SK-N-SH treated with all-trans-retinoic acid at 6 μM for 48 hours (cell line): ENCODE measurements at regions not wholly inside any gene's neighbourhood (a gene's known extent, or its start where the extent isn't known, plus 50 kb on each side); places are given as distances from the start of the nearest gene placed in this dataset.

Source experiments
- ATAC-seq: fragments of 200-7000 bp; cut with Tn5 transposase; 3 replicates; pipeline ENCODE4 v1.9.1; 2020; ENCODE audit warnings: mild to moderate bottlenecking, moderate library complexity
- ARNTL ChIP-seq: fragments of 450-650 bp; formaldehyde crosslinking; IDR thresholded peaks from 2 replicates; pipeline ENCODE4 v1.5.0; 2020; ENCODE audit warnings: low read depth, mild to moderate bottlenecking, moderate library complexity, borderline replicate concordance
- BACH2 ChIP-seq: fragments of 250-450 bp; sonication (Bioruptor Pico); IDR thresholded peaks from 2 replicates; pipeline ENCODE4 v1.9.0; 2021; ENCODE audit warnings: mild to moderate bottlenecking, borderline replicate concordance
- CSDC2 ChIP-seq: fragments of 250-450 bp; sonication (Bioruptor Pico); IDR thresholded peaks from 2 replicates; pipeline ENCODE4 v1.5.0; 2020; ENCODE audit warnings: mild to moderate bottlenecking, moderate library complexity
- GLIS3 ChIP-seq: fragments of 250-450 bp; sonication (Bioruptor Pico); IDR thresholded peaks from 2 replicates; pipeline ENCODE4 v1.5.0; 2020; ENCODE audit warnings: mild to moderate bottlenecking, moderate library complexity
- ISL1 ChIP-seq: fragments of 250-450 bp; sonication (Bioruptor Pico); IDR thresholded peaks from 2 replicates; pipeline ENCODE4 v2.1.2; 2022; ENCODE audit warnings: mild to moderate bottlenecking, moderate library complexity
- OSR1 ChIP-seq: fragments of 250-450 bp; sonication (Bioruptor Pico); IDR thresholded peaks from 2 replicates; pipeline ENCODE4 v1.8.0; 2022; ENCODE audit warnings: moderate library complexity, mild to moderate bottlenecking, inconsistent platforms
- PPARA ChIP-seq: fragments of 250-450 bp; sonication (Bioruptor Pico); IDR thresholded peaks from 2 replicates; pipeline ENCODE4 v1.5.0; 2020; ENCODE audit warnings: mild to moderate bottlenecking, borderline replicate concordance
- RARB ChIP-seq: fragments of 250-450 bp; sonication (Bioruptor Pico); IDR thresholded peaks from 2 replicates; pipeline ENCODE4 v1.8.0; 2021; ENCODE audit warnings: mild to moderate bottlenecking, moderate library complexity
- SNAI2 ChIP-seq: fragments of 250-450 bp; sonication (Bioruptor Pico); IDR thresholded peaks from 2 replicates; pipeline ENCODE4 v1.5.0; 2020; ENCODE audit warnings: mild to moderate bottlenecking, moderate library complexity
- TOX ChIP-seq: fragments of 250-450 bp; sonication (Bioruptor Pico); IDR thresholded peaks from 2 replicates; pipeline ENCODE4 v1.8.0; 2021; ENCODE audit warnings: mild to moderate bottlenecking, moderate library complexity, borderline replicate concordance
- ZC3H10 ChIP-seq: fragments of 250-450 bp; sonication (Bioruptor Pico); IDR thresholded peaks from 2 replicates; pipeline ENCODE4 v1.5.1; 2021; ENCODE audit warnings: mild to moderate bottlenecking, moderate library complexity
- ZNF8 ChIP-seq: fragments of 450-650 bp; formaldehyde crosslinking; IDR thresholded peaks from 2 replicates; pipeline ENCODE4 v1.5.0; 2020; ENCODE audit warnings: mild to moderate bottlenecking, moderate library complexity
- TF ChIP-seq, protein P1 (sequence below): fragments of 250-450 bp; sonication (Bioruptor Pico); IDR thresholded peaks from 2 replicates; pipeline ENCODE4 v1.5.1; 2020; ENCODE audit warnings: low read depth, mild to moderate bottlenecking, moderate library complexity
- TF ChIP-seq, protein P2 (sequence below): fragments of 250-450 bp; sonication (Bioruptor Pico); IDR thresholded peaks from 2 replicates; pipeline ENCODE4 v1.8.0; 2021; ENCODE audit warnings: low read depth, mild to moderate bottlenecking, moderate library complexity, borderline replicate concordance
- TF ChIP-seq, protein P3 (sequence below): fragments of 250-450 bp; sonication (Bioruptor Pico); IDR thresholded peaks from 2 replicates; pipeline ENCODE4 v1.5.1; 2021; ENCODE audit warnings: mild to moderate bottlenecking, moderate library complexity
- TF ChIP-seq, protein P4 (sequence below): fragments of 250-450 bp; sonication (Bioruptor Pico); IDR thresholded peaks from 2 replicates; pipeline ENCODE4 v1.5.0; 2020; ENCODE audit warnings: mild to moderate bottlenecking, moderate library complexity

DNA sequence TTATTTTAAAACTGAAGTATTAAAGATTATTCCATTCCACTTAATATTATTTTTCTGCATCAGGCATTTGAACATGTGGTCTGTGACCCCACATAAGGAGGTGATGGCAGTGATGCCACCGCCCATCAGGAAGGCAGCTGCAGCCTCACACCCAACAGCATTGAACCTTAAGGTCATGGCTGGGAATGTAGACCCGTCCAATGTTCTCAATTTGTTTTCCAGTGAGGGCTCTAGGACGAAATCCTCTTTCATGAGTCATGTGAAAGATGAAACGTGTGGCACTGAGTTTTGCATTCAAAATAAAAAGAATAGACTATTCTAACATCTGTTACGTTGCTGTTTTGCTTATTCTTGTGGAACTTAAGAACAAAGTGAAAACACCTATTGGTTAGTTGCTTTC is 74.5 kb upstream of the ANKRD10 start (continued):
- TF ChIP-seq BACH2 (CRISPR knock-in tag): no peak
- TF ChIP-seq, protein P1, sequence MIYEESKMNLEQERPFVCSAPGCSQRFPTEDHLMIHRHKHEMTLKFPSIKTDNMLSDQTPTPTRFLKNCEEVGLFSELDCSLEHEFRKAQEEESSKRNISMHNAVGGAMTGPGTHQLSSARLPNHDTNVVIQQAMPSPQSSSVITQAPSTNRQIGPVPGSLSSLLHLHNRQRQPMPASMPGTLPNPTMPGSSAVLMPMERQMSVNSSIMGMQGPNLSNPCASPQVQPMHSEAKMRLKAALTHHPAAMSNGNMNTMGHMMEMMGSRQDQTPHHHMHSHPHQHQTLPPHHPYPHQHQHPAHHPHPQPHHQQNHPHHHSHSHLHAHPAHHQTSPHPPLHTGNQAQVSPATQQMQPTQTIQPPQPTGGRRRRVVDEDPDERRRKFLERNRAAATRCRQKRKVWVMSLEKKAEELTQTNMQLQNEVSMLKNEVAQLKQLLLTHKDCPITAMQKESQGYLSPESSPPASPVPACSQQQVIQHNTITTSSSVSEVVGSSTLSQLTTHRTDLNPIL (CRISPR knock-in tag): no peak
- TF ChIP-seq, protein P2, sequence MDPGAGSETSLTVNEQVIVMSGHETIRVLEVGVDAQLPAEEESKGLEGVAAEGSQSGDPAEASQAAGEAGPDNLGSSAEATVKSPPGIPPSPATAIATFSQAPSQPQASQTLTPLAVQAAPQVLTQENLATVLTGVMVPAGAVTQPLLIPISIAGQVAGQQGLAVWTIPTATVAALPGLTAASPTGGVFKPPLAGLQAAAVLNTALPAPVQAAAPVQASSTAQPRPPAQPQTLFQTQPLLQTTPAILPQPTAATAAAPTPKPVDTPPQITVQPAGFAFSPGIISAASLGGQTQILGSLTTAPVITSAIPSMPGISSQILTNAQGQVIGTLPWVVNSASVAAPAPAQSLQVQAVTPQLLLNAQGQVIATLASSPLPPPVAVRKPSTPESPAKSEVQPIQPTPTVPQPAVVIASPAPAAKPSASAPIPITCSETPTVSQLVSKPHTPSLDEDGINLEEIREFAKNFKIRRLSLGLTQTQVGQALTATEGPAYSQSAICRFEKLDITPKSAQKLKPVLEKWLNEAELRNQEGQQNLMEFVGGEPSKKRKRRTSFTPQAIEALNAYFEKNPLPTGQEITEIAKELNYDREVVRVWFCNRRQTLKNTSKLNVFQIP (CRISPR knock-in tag): no peak
- no peak for TF ChIP-seq PPARA (CRISPR knock-in tag)
- TF ChIP-seq SNAI2 (CRISPR knock-in tag): no peak
- no peak for TF ChIP-seq CSDC2 (CRISPR knock-in tag)

DNA sequence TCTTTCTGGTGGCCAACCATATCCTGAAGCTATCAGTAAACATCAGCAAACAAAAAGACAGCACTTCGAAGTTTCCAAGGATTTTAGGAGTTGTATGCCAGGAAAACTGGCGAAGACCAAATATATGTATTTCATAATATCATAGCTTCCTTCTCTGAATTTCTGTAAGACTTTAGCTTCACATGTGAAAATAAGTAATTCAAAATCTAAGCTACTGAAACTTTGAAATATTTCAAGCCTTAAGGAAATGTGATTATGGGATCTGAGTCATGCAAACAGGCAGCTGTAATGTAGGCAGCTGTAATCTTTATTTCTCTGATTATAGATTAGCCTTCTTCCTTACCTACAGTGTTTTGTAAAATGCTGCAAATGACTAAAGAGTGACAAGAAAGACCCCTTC is 70.7 kb upstream of the ANKRD10 start:
- TF ChIP-seq CSDC2 (CRISPR knock-in tag) (no peak), ARNTL (no peak), OSR1 (no peak)
- TF ChIP-seq, protein P2 (CRISPR knock-in tag): no peak
- TF ChIP-seq, protein P3, sequence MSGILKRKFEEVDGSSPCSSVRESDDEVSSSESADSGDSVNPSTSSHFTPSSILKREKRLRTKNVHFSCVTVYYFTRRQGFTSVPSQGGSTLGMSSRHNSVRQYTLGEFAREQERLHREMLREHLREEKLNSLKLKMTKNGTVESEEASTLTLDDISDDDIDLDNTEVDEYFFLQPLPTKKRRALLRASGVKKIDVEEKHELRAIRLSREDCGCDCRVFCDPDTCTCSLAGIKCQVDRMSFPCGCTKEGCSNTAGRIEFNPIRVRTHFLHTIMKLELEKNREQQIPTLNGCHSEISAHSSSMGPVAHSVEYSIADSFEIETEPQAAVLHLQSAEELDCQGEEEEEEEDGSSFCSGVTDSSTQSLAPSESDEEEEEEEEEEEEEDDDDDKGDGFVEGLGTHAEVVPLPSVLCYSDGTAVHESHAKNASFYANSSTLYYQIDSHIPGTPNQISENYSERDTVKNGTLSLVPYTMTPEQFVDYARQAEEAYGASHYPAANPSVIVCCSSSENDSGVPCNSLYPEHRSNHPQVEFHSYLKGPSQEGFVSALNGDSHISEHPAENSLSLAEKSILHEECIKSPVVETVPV: no peak
- no peak for ATAC-seq

DNA sequence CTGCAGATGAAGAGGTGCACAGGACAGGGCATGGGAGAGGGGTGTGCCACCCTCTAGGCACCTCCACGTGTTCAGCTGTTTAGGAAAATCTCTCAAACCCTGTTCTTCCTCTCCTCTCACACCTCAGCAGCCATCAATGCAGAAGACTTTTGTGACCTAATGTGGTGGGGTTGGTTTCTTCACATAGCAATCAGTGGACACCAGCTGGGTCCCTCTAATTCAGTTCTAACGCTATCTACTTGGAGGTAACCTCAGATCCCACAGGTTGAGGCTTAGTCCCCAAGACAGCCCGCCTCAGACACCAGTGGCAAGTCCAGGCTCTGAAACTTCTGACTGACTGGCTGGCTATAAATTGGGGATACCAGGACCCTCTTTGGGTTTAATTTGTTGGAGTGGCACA is 69.9 kb upstream of the ANKRD10 start:
- no peak for ATAC-seq
- TF ChIP-seq BACH2 (CRISPR knock-in tag): no peak
- TF ChIP-seq, protein P4, sequence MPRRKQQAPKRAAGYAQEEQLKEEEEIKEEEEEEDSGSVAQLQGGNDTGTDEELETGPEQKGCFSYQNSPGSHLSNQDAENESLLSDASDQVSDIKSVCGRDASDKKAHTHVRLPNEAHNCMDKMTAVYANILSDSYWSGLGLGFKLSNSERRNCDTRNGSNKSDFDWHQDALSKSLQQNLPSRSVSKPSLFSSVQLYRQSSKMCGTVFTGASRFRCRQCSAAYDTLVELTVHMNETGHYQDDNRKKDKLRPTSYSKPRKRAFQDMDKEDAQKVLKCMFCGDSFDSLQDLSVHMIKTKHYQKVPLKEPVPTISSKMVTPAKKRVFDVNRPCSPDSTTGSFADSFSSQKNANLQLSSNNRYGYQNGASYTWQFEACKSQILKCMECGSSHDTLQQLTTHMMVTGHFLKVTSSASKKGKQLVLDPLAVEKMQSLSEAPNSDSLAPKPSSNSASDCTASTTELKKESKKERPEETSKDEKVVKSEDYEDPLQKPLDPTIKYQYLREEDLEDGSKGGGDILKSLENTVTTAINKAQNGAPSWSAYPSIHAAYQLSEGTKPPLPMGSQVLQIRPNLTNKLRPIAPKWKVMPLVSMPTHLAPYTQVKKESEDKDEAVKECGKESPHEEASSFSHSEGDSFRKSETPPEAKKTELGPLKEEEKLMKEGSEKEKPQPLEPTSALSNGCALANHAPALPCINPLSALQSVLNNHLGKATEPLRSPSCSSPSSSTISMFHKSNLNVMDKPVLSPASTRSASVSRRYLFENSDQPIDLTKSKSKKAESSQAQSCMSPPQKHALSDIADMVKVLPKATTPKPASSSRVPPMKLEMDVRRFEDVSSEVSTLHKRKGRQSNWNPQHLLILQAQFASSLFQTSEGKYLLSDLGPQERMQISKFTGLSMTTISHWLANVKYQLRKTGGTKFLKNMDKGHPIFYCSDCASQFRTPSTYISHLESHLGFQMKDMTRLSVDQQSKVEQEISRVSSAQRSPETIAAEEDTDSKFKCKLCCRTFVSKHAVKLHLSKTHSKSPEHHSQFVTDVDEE (CRISPR knock-in tag): no peak
- TF ChIP-seq ISL1 (CRISPR knock-in tag): no peak
- no peak for TF ChIP-seq TOX (CRISPR knock-in tag)
- no peak for TF ChIP-seq ZC3H10
- TF ChIP-seq GLIS3: no peak
- TF ChIP-seq, protein P3: no peak
- no peak for TF ChIP-seq CSDC2 (CRISPR knock-in tag)
- TF ChIP-seq, protein P2 (CRISPR knock-in tag): no peak
- TF ChIP-seq ZNF8 (CRISPR knock-in tag): no peak
- no peak for TF ChIP-seq RARB (CRISPR knock-in tag)
- TF ChIP-seq PPARA (CRISPR knock-in tag): no peak
- TF ChIP-seq, protein P1 (CRISPR knock-in tag): no peak
